Spleen (tissue), 11 donors: ENCODE measurements at regions not wholly inside any gene's neighbourhood (a gene's known extent, or its start where the extent isn't known, plus 50 kb on each side); places are given as distances from the start of the nearest gene placed in this dataset.

Experiments used
- DNase-seq: peaks from one replicate; pipeline ENCODE4 v3.0.0-alpha.2; 2020
- H3K27ac ChIP-seq, 8 donors: fragments of 200-600 bp; sonication (generic) in 7 of 8; 1 replicate in 4 of 8; 2 replicates in 4 of 8; pipeline versions ENCODE4 v1.5.0 to v1.8.0; 2016 to 2021; ENCODE audit warnings: inconsistent platforms in 4 of 8, mild to moderate bottlenecking in 4 of 8, moderate library complexity in 1 of 8
- H3K27me3 ChIP-seq, 7 donors: fragments of 200-600 bp; sonication (generic) in 6 of 7; replicated peaks in 1 of 7; 1 replicate in 4 of 7; 2 replicates in 3 of 7; pipeline versions ENCODE4 v1.5.0 to v1.8.0; 2016 to 2021; ENCODE audit warnings: inconsistent platforms in 3 of 7, mild to moderate bottlenecking in 1 of 7
- H3K36me3 ChIP-seq, 6 donors: fragments of 200-600 bp; sonication (generic) in 5 of 6; 1 replicate in 4 of 6; 2 replicates in 2 of 6; pipeline versions ENCODE4 v1.5.0 to v1.8.0; 2016 to 2021; ENCODE audit warnings: inconsistent platforms in 2 of 6
- H3K4me1 ChIP-seq, 6 donors: fragments of 200-600 bp; sonication (generic) in 5 of 6; 1 replicate in 3 of 6; 2 replicates in 3 of 6; pipeline versions ENCODE4 v1.5.0 to v1.8.0; 2016 to 2021; ENCODE audit warnings: inconsistent platforms in 3 of 6
- H3K4me3 ChIP-seq, 8 donors: fragments of 200-600 bp; sonication (generic) in 7 of 8; 1 replicate in 4 of 8; 2 replicates in 4 of 8; pipeline versions ENCODE4 v1.5.0 to v1.8.0; 2016 to 2021; ENCODE audit warnings: inconsistent platforms in 4 of 8, mild to moderate bottlenecking in 4 of 8, moderate library complexity in 2 of 8
- H3K9me3 ChIP-seq, 8 donors: fragments of 200-600 bp; sonication (generic) in 7 of 8; 1 replicate in 4 of 8; 2 replicates in 4 of 8; pipeline versions ENCODE4 v1.5.0 to v1.8.0; 2016 to 2021; ENCODE audit warnings: inconsistent platforms in 4 of 8
- CTCF ChIP-seq, 11 experiments: fragments of 200-600 bp in 7 of 11; fragments of 450-650 bp in 4 of 11; sonication (generic) in 4 of 11; IDR thresholded peaks in 8 of 11; conservative IDR thresholded peaks in 3 of 11; 1 replicate in 7 of 11; 2 replicates in 4 of 11; pipeline versions ENCODE4 v1.4.0 to v1.8.0; 2016 to 2021; ENCODE audit warnings: antibody characterized with exemption in 11 of 11, inconsistent platforms in 4 of 11, mild to moderate bottlenecking in 1 of 11
- POLR2A ChIP-seq, 3 donors: fragments of 450-650 bp; IDR thresholded peaks; one replicate each; pipeline ENCODE4 v1.5.1; 2017; ENCODE audit warnings: antibody characterized with exemption in 3 of 3, mild to moderate bottlenecking in 1 of 3
- POLR2AphosphoS5 ChIP-seq, 3 donors: sonication (generic); formaldehyde crosslinking; IDR thresholded peaks; one replicate each; pipeline ENCODE4 v1.5.1; 2017; ENCODE audit warnings: antibody characterized with exemption in 3 of 3
- WGBS, 5 donors: extraction: QIAGEN DNeasy Blood & Tissue Kit in 3 of 5; methylation state at CpG; one replicate each; pipeline versions ENCODE4 v1.1.5 to v1.1.7; 2013 to 2018; 5-methylcytosine and 5-hydroxymethylcytosine counted together
- intact Hi-C: fragments of 100-400 bp; cut with DNase I; formaldehyde crosslinking; loops from one replicate; pipeline ENCODE4 v1.15.0; 2023; ENCODE audit warnings: low total_unique reads
- donor health status: healthy with polysubstance abuse.
- donor health status: DM: no; HTN: no; CAD: no; lungs with moderate emphysema.
- donor health status: DM: no; HTN: no; CAD: no.
- donor health status: Bipolar disorder and iron deficiency.
- donor health status: healthy.
- donor health status: DM: no; HTN: no; CAD: no.
- donor health status: DM: yes; HTN: yes; CAD: no.

- Histone ChIP-seq H3K27ac (no peak overlapping the region), H3K9me3 (no peaks in the 10 kb centered on the region), H3K4me3 (no peak overlapping the region), H3K36me3 (no peaks in the 10 kb centered on the region), H3K27me3 (peaks cover 0 to 4% (median 0%) of the 10 kb centered on the region in 7 donors), H3K4me1 (no peaks in the 10 kb centered on the region)
- no peak for TF ChIP-seq POLR2AphosphoS5 (IDR thresholded peaks at IDR 0.05)
- no peak for TF ChIP-seq POLR2A (IDR thresholded peaks at IDR 0.05)
- TF ChIP-seq CTCF (IDR thresholded peaks at IDR 0.05 in 8 of 11, conservative IDR thresholded peaks at IDR 0.05 in 3 of 11), result no peak
- intact Hi-C loops, result no loop called here
- DNase-seq, result no peak
Measured at GRCh38 chr5:108587821-108588220, 159.9 kb upstream of the FER start.

GRCh38 chr5:108581026-108581425 lies 166.7 kb upstream of the FER start:
- TF ChIP-seq POLR2AphosphoS5 (IDR thresholded peaks at IDR 0.05) (no peak), POLR2A (IDR thresholded peaks at IDR 0.05) (no peak)
- intact Hi-C loops, result no loop called here
- Histone ChIP-seq H3K4me1 (no peaks in the 10 kb centered on the region), H3K27ac (no peak overlapping the region), H3K36me3 (no peaks in the 10 kb centered on the region), H3K9me3 (peaks cover 0 to 4% (median 0%) of the 10 kb centered on the region in 8 donors), H3K27me3 (peaks cover 0 to 15% (median 0%) of the 10 kb centered on the region in 7 donors), H3K4me3 (no peak overlapping the region)
- no peak for DNase-seq

GRCh38 chr5:108579236-108579635 lies 168.5 kb upstream of the FER start:
- Histone ChIP-seq H3K4me1 (no peaks in the 10 kb centered on the region), H3K9me3 (peaks cover 0 to 20% (median 10%) of the 10 kb centered on the region in 8 donors), H3K27me3 (peaks cover 0 to 15% (median 0%) of the 10 kb centered on the region in 7 donors), H3K27ac (no peak overlapping the region), H3K4me3 (no peak overlapping the region), H3K36me3 (no peaks in the 10 kb centered on the region)
- no peak for DNase-seq
- intact Hi-C loops, result no loop called here
- 73 to 83% (median 82%) methylated on average over 4 of the region's 4 CpGs for WGBS, 5 donors
- TF ChIP-seq POLR2A (IDR thresholded peaks at IDR 0.05) (no peak), POLR2AphosphoS5 (IDR thresholded peaks at IDR 0.05) (no peak), CTCF (IDR thresholded peaks at IDR 0.05 in 8 of 11, conservative IDR thresholded peaks at IDR 0.05 in 3 of 11) (no peak)

- Histone ChIP-seq H3K9me3 (peaks cover 0 to 24% (median 14%) of the 10 kb centered on the region in 8 donors), H3K27ac (no peak overlapping the region), H3K36me3 (no peaks in the 10 kb centered on the region), H3K27me3 (peaks cover 0 to 15% (median 0%) of the 10 kb centered on the region in 7 donors), H3K4me1 (no peaks in the 10 kb centered on the region), H3K4me3 (no peak overlapping the region)
- intact Hi-C loops, result no loop called here
- TF ChIP-seq POLR2AphosphoS5 (IDR thresholded peaks at IDR 0.05) (no peak), CTCF (IDR thresholded peaks at IDR 0.05 in 8 of 11, conservative IDR thresholded peaks at IDR 0.05 in 3 of 11) (no peak), POLR2A (IDR thresholded peaks at IDR 0.05) (no peak)
- no peak for DNase-seq
- 83 to 97% (median 91%) methylated on average over 1 of the region's 1 CpG for WGBS, 5 donors
Measured at GRCh38 chr5:108578791-108579190, 168.9 kb upstream of the FER start.

- 83 to 89% (median 85%) methylated on average over 9 of the region's 9 CpGs for WGBS, 5 donors
- H3K4me3 ChIP-seq, result no peak overlapping the region
- no peak for DNase-seq
- peaks cover 0 to 3% (median 0%) of the 10 kb centered on the region in 7 donors for H3K27me3 ChIP-seq
- H3K4me1 ChIP-seq, result no peaks in the 10 kb centered on the region
- H3K9me3 ChIP-seq, result no peaks in the 10 kb centered on the region
- H3K36me3 ChIP-seq, result no peaks in the 10 kb centered on the region
- intact Hi-C loops, result no loop called here
- TF ChIP-seq POLR2A (IDR thresholded peaks at IDR 0.05) (no peak), POLR2AphosphoS5 (IDR thresholded peaks at IDR 0.05) (no peak), CTCF (IDR thresholded peaks at IDR 0.05 in 8 of 11, conservative IDR thresholded peaks at IDR 0.05 in 3 of 11) (no peak)
- H3K27ac ChIP-seq, result no peak overlapping the region
Measured at GRCh38 chr5:108567429-108567828, 180.3 kb upstream of the FER start.
